Right lobe of liver (tissue), 6 donors: ENCODE measurements at regions not wholly inside any gene's neighbourhood (a gene's known extent, or its start where the extent isn't known, plus 50 kb on each side); places are given as distances from the start of the nearest gene placed in this dataset.
"Not testable (repeated sequence)": the region's sequence is repeated elsewhere in the genome, so short reads cannot be mapped to it uniquely, and the experiment has no call there.

ENCODE experiments used
- ATAC-seq, 4 donors: fragments of 200-7000 bp; cut with Tn5 transposase; one replicate each; pipeline ENCODE4 v1.9.1; 2020; ENCODE audit warnings: mild to moderate bottlenecking in 4 of 4, moderate library complexity in 4 of 4
- DNase-seq, 3 donors: peaks; one replicate each; pipeline ENCODE4 v3.0.0-alpha.2; 2020
- H3K27ac ChIP-seq, 3 donors: fragments of 200-600 bp; one replicate each; pipeline ENCODE4 v1.8.0; 2022
- H3K27me3 ChIP-seq, 2 donors: fragments of 200-600 bp; one replicate each; pipeline ENCODE4 v1.8.0; 2022
- H3K36me3 ChIP-seq, 4 donors: fragments of 200-600 bp; sonication (generic) in 1 of 4; one replicate each; pipeline versions ENCODE4 v1.5.1 to v1.8.0; 2017 to 2022; ENCODE audit warnings: control low read depth in 1 of 4
- H3K4me1 ChIP-seq, 4 donors: fragments of 200-600 bp; sonication (generic) in 1 of 4; one replicate each; pipeline versions ENCODE4 v1.5.1 to v1.8.0; 2017 to 2022; ENCODE audit warnings: control low read depth in 1 of 4
- H3K4me3 ChIP-seq, 3 donors: fragments of 200-600 bp; one replicate each; pipeline ENCODE4 v1.8.0; 2022
- H3K9me3 ChIP-seq, 4 donors: fragments of 200-600 bp; sonication (generic) in 1 of 4; one replicate each; pipeline versions ENCODE4 v1.5.1 to v1.8.0; 2017 to 2022; ENCODE audit warnings: control low read depth in 1 of 4
- POLR2A ChIP-seq: fragments of 450-650 bp; IDR thresholded peaks from one replicate; pipeline ENCODE4 v1.6.1; 2017; ENCODE audit warnings: antibody characterized with exemption, mild to moderate bottlenecking
- WGBS: methylation state at CpG from one replicate; pipeline ENCODE4 v1.1.6; 2018; ENCODE audit warnings: low coverage, low lambda C conversion rate; ENCODE audit not compliant: insufficient coverage; ENCODE audit errors: missing lambda C conversion rate; 5-methylcytosine and 5-hydroxymethylcytosine counted together
- intact Hi-C, 2 donors: fragments of 100-400 bp; cut with DNase I; formaldehyde crosslinking; loops; one replicate each; pipeline versions ENCODE4 v1.11.2 to v1.14.1; 2022
- TF ChIP-seq, protein P1 (sequence below), 4 donors: fragments of 200-600 bp in 3 of 4; fragments of 450-650 bp in 1 of 4; IDR thresholded peaks; one replicate each; pipeline versions ENCODE4 v1.5.1 to v1.8.0; 2016 to 2022; ENCODE audit warnings: antibody characterized with exemption in 4 of 4, mild to moderate bottlenecking in 2 of 4
- donor health status: DM: no; HTN: yes; CAD: no.
- donor health status: DM: no; HTN: no; CAD: no.
- donor health status: DM: no; HTN: no; CAD: no.
- donor health status: DM: no; HTN: yes; CAD: no.
- donor health status: DM: no; HTN: yes; CAD: no.

DNA sequence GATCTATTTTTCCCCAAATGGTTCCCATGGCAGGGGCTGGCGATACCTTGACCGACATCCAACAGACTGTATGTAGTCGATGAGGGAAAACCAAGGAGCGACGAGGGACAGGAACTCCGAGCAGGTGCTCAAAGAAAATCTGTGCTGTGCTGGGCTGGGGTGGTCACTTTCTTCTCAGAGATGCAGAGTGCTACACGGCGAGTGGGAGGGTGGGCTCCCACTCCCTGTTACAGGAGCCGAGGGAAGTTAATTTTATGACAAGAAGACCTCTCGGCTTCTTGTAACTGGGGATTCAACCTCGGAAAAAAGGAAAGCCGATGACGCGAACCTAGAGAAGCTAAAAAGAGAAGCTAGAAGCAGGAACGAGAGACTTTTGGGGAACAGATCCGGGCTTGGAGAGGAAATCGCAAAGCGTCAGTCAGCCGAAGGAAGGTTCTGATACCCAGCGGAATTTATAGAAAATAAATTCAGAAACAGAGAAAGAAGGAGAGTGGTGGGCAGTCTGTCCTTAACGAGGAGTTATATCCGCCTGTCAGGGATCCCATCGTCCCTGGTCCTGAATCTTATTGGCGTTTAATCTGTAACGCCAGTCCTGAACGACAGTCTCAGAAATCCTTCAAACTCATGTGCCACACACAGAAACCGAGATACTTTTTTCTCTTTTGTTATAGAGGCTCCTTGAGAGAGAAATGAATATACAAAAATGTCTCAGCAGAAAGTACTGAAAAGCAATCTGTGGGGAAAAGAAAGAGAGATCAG, 84.6 kb upstream of the ZNF322 start:
- Histone ChIP-seq H3K27ac (no peak overlapping the region), H3K4me1 (no peaks in the 10 kb centered on the region), H3K27me3 (peaks cover 0 to 9% of the 10 kb centered on the region in 2 donors), H3K4me3 (no peak overlapping the region), H3K9me3 (no peaks in the 10 kb centered on the region), H3K36me3 (no peaks in the 10 kb centered on the region)
- ATAC-seq (no peak), DNase-seq (no peak)
- intact Hi-C loops, result no loop called here
- 4% methylated on average over 27 of the region's 27 CpGs for WGBS
- TF ChIP-seq, protein P1, sequence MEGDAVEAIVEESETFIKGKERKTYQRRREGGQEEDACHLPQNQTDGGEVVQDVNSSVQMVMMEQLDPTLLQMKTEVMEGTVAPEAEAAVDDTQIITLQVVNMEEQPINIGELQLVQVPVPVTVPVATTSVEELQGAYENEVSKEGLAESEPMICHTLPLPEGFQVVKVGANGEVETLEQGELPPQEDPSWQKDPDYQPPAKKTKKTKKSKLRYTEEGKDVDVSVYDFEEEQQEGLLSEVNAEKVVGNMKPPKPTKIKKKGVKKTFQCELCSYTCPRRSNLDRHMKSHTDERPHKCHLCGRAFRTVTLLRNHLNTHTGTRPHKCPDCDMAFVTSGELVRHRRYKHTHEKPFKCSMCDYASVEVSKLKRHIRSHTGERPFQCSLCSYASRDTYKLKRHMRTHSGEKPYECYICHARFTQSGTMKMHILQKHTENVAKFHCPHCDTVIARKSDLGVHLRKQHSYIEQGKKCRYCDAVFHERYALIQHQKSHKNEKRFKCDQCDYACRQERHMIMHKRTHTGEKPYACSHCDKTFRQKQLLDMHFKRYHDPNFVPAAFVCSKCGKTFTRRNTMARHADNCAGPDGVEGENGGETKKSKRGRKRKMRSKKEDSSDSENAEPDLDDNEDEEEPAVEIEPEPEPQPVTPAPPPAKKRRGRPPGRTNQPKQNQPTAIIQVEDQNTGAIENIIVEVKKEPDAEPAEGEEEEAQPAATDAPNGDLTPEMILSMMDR (IDR thresholded peaks at IDR 0.05), result no peak
- no peak for TF ChIP-seq POLR2A

- H3K9me3 ChIP-seq, intact Hi-C loops, H3K4me1 ChIP-seq, DNase-seq, ATAC-seq, H3K27ac ChIP-seq, H3K27me3 ChIP-seq, H3K36me3 ChIP-seq, H3K4me3 ChIP-seq: not testable (repeated sequence)
- WGBS, result 2% methylated on average over 7 of the region's 8 CpGs
Observed at GRCh38 chr6:26744837-26745282, 85.3 kb upstream of the ZNF322 start.

DNA sequence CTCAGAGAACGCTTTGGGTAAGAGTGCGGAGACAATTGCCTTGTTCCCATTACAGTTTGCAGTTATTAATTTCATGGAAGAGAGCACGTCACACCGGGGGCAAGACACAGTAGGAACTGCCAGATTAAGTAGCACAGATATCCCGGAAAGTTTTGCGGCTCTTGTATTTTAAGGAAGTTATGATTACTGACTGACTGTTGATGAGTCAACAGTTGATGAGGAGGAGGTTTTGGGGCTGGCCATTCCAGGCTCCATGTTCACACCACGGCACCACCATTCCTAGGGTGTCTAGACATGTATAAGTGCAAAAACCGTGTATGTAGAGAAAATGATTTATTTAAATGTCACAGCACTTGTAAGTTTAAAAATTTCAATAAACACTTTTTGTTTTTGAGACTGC, 86.4 kb upstream of the ZNF322 start:
- H3K4me3 ChIP-seq, H3K9me3 ChIP-seq, DNase-seq, ATAC-seq, H3K36me3 ChIP-seq, H3K27ac ChIP-seq, H3K4me1 ChIP-seq, intact Hi-C loops: not testable (repeated sequence)
- H3K27me3 ChIP-seq, result peaks cover 0 to 10% of the 10 kb centered on the region in 2 donors
- 40% methylated on average over 8 of the region's 8 CpGs for whole genome bisulfite sequencing

- DNase-seq, H3K9me3 ChIP-seq, H3K27ac ChIP-seq, ATAC-seq, H3K4me1 ChIP-seq, H3K4me3 ChIP-seq, H3K36me3 ChIP-seq, H3K27me3 ChIP-seq, intact Hi-C loops: not testable (repeated sequence)
- WGBS, result no CpG with 5 or more reads among the region's 25 CpGs
Observed at GRCh38 chr6:26749126-26749758, 89.7 kb upstream of the ZNF322 start.

- H3K4me1 ChIP-seq, H3K4me3 ChIP-seq, H3K9me3 ChIP-seq, DNase-seq, intact Hi-C loops, H3K36me3 ChIP-seq, H3K27ac ChIP-seq, ATAC-seq: not testable (repeated sequence)
- WGBS, result no CpG with 5 or more reads among the region's 9 CpGs
- H3K27me3 ChIP-seq, result peaks cover 0 to 14% of the 10 kb centered on the region in 2 donors
Observed at GRCh38 chr6:26749759-26750126, 90.2 kb upstream of the ZNF322 start.

- no peaks in the 10 kb centered on the region for H3K9me3 ChIP-seq
- no CpG with 5 or more reads among the region's 15 CpGs for WGBS
- H3K4me3 ChIP-seq, result no peak overlapping the region
- no peaks in the 10 kb centered on the region for H3K36me3 ChIP-seq
- H3K27me3 ChIP-seq, result peaks cover 0 to 17% of the 10 kb centered on the region in 2 donors
- H3K4me1 ChIP-seq, result no peaks in the 10 kb centered on the region
- no peak overlapping the region for H3K27ac ChIP-seq
- TF ChIP-seq, protein P1 (IDR thresholded peaks at IDR 0.05), result no peak
- TF ChIP-seq POLR2A, result no peak
- DNase-seq (no peak), ATAC-seq (no peak)
- intact Hi-C loops, result no loop called here
Observed at GRCh38 chr6:26754212-26754611, 94.7 kb upstream of the ZNF322 start.

- H3K4me3 ChIP-seq, H3K36me3 ChIP-seq, ATAC-seq, H3K4me1 ChIP-seq, DNase-seq, intact Hi-C loops, H3K27ac ChIP-seq, H3K9me3 ChIP-seq: not testable (repeated sequence)
- H3K27me3 ChIP-seq, result peaks cover 0 to 17% of the 10 kb centered on the region in 2 donors
- WGBS, result no CpG with 5 or more reads among the region's 20 CpGs
Observed at GRCh38 chr6:26754801-26755200, 95.3 kb upstream of the ZNF322 start.

DNA sequence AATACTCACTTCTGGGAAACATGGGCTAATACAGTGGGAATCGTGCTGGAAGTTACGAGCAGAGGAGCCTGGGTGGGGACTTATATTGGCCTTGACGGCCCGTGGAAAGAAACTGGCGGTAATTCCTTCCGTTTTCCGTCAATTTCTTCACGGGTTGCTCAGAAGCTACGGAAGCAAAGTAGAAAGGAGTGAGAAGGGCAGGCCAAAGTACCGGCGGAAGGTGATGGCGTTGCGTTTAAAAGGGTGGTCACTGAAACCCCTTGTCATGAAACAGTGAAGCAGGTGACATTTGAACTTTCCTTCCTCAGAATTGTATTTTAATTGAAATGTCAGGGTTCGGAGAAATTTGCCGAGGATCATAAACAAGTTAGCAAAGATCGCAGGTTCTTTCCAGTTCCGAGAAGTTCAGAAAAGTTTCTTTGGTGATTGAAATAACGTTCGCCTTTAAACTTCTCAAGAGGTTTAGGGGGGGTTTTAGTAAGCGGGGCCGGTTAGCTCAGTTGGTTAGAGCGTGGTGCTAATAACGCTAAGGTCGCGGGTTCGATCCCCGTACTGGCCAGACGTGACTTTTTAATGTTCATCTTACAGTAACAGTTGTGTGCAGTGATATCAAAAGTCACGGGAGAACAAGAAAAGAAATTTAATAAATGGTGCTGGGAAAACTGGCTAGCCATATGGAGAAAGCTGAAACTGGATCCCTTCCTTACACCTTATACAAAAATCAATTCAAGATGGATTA, 96.7 kb upstream of the ZNF322 start:
- not testable (repeated sequence) for ATAC-seq, DNase-seq
- no CpG with 5 or more reads among the region's 29 CpGs for WGBS

DNA sequence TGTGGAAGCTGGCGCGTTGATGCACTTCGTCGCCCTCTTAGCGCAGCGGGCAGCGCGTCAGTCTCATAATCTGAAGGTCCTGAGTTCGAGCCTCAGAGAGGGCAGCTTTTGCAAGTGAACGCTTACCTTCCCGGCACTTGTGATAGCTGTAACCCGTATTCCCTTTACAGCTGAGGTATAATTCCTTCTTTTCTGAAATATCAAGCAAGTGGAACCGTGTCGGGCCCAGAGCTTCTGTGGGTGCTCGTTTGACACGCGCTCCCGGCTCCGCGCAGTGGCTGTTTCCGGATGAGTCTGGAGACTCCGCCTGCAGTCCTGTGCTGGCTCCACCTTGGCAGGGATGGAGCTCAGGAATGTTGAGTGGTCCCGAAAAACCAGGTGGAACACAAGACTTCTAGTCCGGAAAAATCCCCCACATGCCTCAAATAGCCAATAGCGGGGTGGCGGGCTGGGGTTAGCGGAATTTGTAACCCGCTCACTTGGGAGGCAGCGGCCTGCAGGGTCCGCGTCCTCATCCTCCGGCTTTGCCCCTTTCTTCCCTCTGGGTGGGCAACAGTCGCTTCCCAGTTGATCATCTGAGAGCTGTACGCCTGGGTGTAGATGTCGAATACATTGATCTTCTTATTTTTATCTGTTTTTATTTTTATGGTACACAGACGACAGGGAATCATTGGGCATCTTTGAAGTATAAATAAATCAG, 106.8 kb upstream of the ZNF322 start:
- H3K27ac ChIP-seq, H3K4me3 ChIP-seq, H3K9me3 ChIP-seq, intact Hi-C loops, DNase-seq, H3K4me1 ChIP-seq, H3K36me3 ChIP-seq, H3K27me3 ChIP-seq: not testable (repeated sequence)
- no CpG with 5 or more reads among the region's 36 CpGs for WGBS
- ATAC-seq, result peak in 1 of 4 donors; percentile 24

More for the DNA sequence above, 96.7 kb upstream of the ZNF322 start:
- H3K9me3 ChIP-seq, H3K27ac ChIP-seq, intact Hi-C loops, H3K36me3 ChIP-seq, H3K4me3 ChIP-seq, H3K4me1 ChIP-seq: not testable (repeated sequence)
- peaks cover 0 to 13% of the 10 kb centered on the region in 2 donors for H3K27me3 ChIP-seq
